LNCaP clone FGC (cell line): ENCODE measurements at regions not wholly inside any gene's neighbourhood (a gene's known extent, or its start where the extent isn't known, plus 50 kb on each side); places are given as distances from the start of the nearest gene placed in this dataset.
A peak's percentile ranks its signal among the peaks of the same experiment; 100 is the strongest.

Source experiments
- DNase-seq: peaks from one replicate; pipeline ENCODE4 v3.0.0-alpha.2; 2011; ENCODE audit warnings: low read depth
- H3K4me3 ChIP-seq: 2 replicates; pipeline ENCODE4 v1.5.1; 2011; ENCODE audit warnings: mild to moderate bottlenecking, low read depth, low read length, control low read depth
- CTCF ChIP-seq: IDR thresholded peaks from 2 replicates; pipeline ENCODE4 v1.5.1; 2012; ENCODE audit warnings: mild to moderate bottlenecking; ENCODE audit not compliant: control insufficient read depth, insufficient read depth; ENCODE audit errors: extremely low read depth

GRCh38 chr6:63066055-63066704 is 145.1 kb upstream of the FKBP1C start:
- no peak overlapping the region for H3K4me3 ChIP-seq
- no peak for DNase-seq
- TF ChIP-seq CTCF: peak; percentile 45

- DNase-seq: no peak
- TF ChIP-seq CTCF: no peak
- H3K4me3 ChIP-seq: no peak overlapping the region
Observed at GRCh38 chr6:63094947-63095346, 116.3 kb upstream of the FKBP1C start.

GRCh38 chr6:63097222-63097621 is 114.0 kb upstream of the FKBP1C start:
- no peak overlapping the region for H3K4me3 ChIP-seq
- TF ChIP-seq CTCF: no peak
- DNase-seq: no peak

- DNase-seq: no peak
- H3K4me3 ChIP-seq: no peak overlapping the region
- TF ChIP-seq CTCF: no peak
Observed at GRCh38 chr6:63098789-63099188, 112.5 kb upstream of the FKBP1C start.

- H3K4me3 ChIP-seq: no peak overlapping the region
- TF ChIP-seq CTCF: no peak
- no peak for DNase-seq
Observed at GRCh38 chr6:63099772-63100459, 111.4 kb upstream of the FKBP1C start.

- no peak overlapping the region for H3K4me3 ChIP-seq
- DNase-seq: no peak
- no peak for TF ChIP-seq CTCF
Observed at GRCh38 chr6:63114610-63115211, 96.6 kb upstream of the FKBP1C start.
